Cerebellar cortex (tissue), 1 donor: ENCODE measurements at regions not wholly inside any gene's neighbourhood (a gene's known extent, or its start where the extent isn't known, plus 50 kb on each side); places are given as distances from the start of the nearest gene placed in this dataset.
"Not testable (repeated sequence)": the region's sequence is repeated elsewhere in the genome, so short reads cannot be mapped to it uniquely, and the experiment has no call there.

Source experiments
- DNase-seq: peaks from one replicate; pipeline ENCODE4 v3.0.0-alpha.2; 2015; ENCODE audit warnings: low spot score

GRCh38 chr12:124381456-124382296 lies 86.8 kb downstream of the RFLNA start:
- peak; percentile 90 for DNase-seq

GRCh38 chr12:124380796-124381455 lies 86.0 kb downstream of the RFLNA start:
- DNase-seq, result no peak

GRCh38 chr12:124379938-124380754 lies 85.3 kb downstream of the RFLNA start:
- peak; percentile 66 for DNase-seq

- no peak for DNase-seq
Measured at GRCh38 chr12:124379379-124379937, 84.6 kb downstream of the RFLNA start.

- DNase-seq, result no peak
Measured at GRCh38 chr12:124378926-124379325, 84.0 kb downstream of the RFLNA start.

GRCh38 chr12:124377981-124378509 lies 83.2 kb downstream of the RFLNA start:
- DNase-seq, result no peak

GRCh38 chr12:124376435-124376834 lies 81.5 kb downstream of the RFLNA start:
- no peak for DNase-seq

GRCh38 chr12:124375789-124376175 lies 80.9 kb downstream of the RFLNA start:
- no peak for DNase-seq

GRCh38 chr12:124375141-124375788 lies 80.4 kb downstream of the RFLNA start:
- no peak for DNase-seq

GRCh38 chr12:124374567-124374966 lies 79.7 kb downstream of the RFLNA start:
- DNase-seq, result no peak

- no peak for DNase-seq
Measured at GRCh38 chr12:124374147-124374546, 79.3 kb downstream of the RFLNA start.

- DNase-seq, result not testable (repeated sequence)
Measured at GRCh38 chr12:124373701-124374100, 78.8 kb downstream of the RFLNA start.

GRCh38 chr12:124372831-124373230 lies 77.9 kb downstream of the RFLNA start:
- DNase-seq, result no peak

GRCh38 chr12:124371970-124372555 lies 77.2 kb downstream of the RFLNA start:
- DNase-seq, result no peak

GRCh38 chr12:124371366-124371765 lies 76.5 kb downstream of the RFLNA start:
- no peak for DNase-seq

- DNase-seq, result no peak
Measured at GRCh38 chr12:124370851-124371250, 76.0 kb downstream of the RFLNA start.

- no peak for DNase-seq
Measured at GRCh38 chr12:124370384-124370783, 75.5 kb downstream of the RFLNA start.

GRCh38 chr12:124369827-124370378 lies 75.0 kb downstream of the RFLNA start:
- DNase-seq, result no peak

- no peak for DNase-seq
Measured at GRCh38 chr12:124369055-124369826, 74.3 kb downstream of the RFLNA start.
